GM06990 (cell line): ENCODE measurements at regions not wholly inside any gene's neighbourhood (a gene's known extent, or its start where the extent isn't known, plus 50 kb on each side); places are given as distances from the start of the nearest gene placed in this dataset.
"Not testable (repeated sequence)": the region's sequence is repeated elsewhere in the genome, so short reads cannot be mapped to it uniquely, and the experiment has no call there.

Experiments used
- DNase-seq: peaks from one replicate; pipeline ENCODE4 v3.0.0-alpha.2; 2011; ENCODE audit not compliant: insufficient read length; ENCODE audit errors: extremely low read depth
- H3K27me3 ChIP-seq: replicated peaks from 2 replicates; pipeline ENCODE4 v1.6.0; 2011; ENCODE audit warnings: low read length; ENCODE audit not compliant: control insufficient read depth, insufficient read depth
- H3K36me3 ChIP-seq: 2 replicates; pipeline ENCODE4 v1.5.1; 2011; ENCODE audit warnings: low read length; ENCODE audit not compliant: control insufficient read depth, insufficient read depth
- H3K4me3 ChIP-seq: replicated peaks from 2 replicates; pipeline ENCODE4 v1.5.1; 2011; ENCODE audit warnings: low read depth, mild to moderate bottlenecking, control low read depth, low read length
- CTCF ChIP-seq: IDR thresholded peaks from 2 replicates; pipeline ENCODE4 v1.5.1; 2011; ENCODE audit warnings: low read length, control low read depth, mild to moderate bottlenecking, inconsistent platforms; ENCODE audit not compliant: insufficient read depth, poor library complexity, severe bottlenecking

- no peak for DNase-seq
- H3K4me3 ChIP-seq, result no peak overlapping the region
- no peak for TF ChIP-seq CTCF
- H3K36me3 ChIP-seq, result no peaks in the 10 kb centered on the region
- no peaks in the 10 kb centered on the region for H3K27me3 ChIP-seq
Measured at GRCh38 chr4:162475246-162475645, 311.4 kb upstream of the FSTL5 start.

DNA sequence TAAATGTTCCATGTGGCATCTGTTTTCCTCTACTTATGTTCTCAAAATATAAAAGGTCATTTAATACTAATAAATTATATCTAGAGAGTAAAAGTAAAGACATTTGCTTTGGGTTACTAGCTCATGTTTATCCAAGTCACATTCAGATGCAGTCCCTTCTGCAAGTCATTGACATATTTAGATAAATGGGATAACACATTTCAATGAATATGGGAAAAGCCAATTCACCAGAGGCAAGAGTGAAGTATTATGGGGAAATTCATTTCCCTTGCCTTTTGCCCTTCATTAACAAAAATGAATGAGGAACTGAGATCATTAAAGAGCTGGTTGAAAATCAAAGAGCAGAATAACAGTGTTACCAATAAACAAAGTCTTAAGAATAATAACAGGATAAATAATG is 306.2 kb upstream of the FSTL5 start:
- DNase-seq, result no peak
- no peaks in the 10 kb centered on the region for H3K36me3 ChIP-seq
- no peak for TF ChIP-seq CTCF
- no peaks in the 10 kb centered on the region for H3K27me3 ChIP-seq
- H3K4me3 ChIP-seq, result no peak overlapping the region

DNA sequence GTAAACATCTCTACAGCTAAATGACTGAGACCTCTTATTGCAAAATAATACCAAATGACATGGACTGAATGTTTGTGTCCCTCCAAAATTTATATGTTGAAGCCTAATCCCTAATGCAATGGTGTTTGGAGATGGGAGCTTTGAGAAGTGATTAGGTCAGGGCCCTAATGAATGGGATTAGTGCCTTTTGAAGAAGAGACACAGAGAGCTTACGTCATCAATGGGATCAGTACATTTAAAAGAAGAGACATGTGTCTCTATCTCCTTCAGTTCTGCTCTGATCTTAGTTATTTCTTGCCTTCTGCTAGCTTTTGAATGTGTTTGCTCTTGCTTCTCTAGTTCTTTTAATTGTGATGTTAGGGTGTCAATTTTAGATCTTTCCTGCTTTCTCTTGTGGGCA is 301.6 kb upstream of the FSTL5 start:
- DNase-seq, H3K36me3 ChIP-seq, H3K27me3 ChIP-seq, H3K4me3 ChIP-seq: not testable (repeated sequence)

- no peaks in the 10 kb centered on the region for H3K36me3 ChIP-seq
- no peak overlapping the region for H3K4me3 ChIP-seq
- no peak for TF ChIP-seq CTCF
- no peaks in the 10 kb centered on the region for H3K27me3 ChIP-seq
- DNase-seq, result no peak
Measured at GRCh38 chr4:162461952-162462351, 298.2 kb upstream of the FSTL5 start.

DNA sequence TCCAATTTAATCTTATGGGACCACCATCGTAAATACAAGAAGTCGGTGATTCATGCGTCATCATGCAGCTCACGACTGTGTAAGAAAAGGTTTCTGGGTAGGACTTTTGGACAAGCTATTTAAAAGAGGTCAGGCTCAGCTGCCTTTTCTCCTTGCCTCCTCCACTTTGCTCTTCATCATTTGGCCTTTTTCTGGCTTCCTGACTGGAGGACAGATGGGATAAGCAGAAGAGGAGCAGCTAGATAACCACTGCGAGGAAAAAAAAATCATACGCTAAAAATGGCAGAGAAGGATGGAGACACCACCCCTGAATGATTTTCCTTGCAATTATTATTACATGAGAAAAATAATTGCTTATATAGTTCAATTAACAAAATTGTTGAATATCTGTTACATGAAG is 294.3 kb upstream of the FSTL5 start:
- H3K4me3 ChIP-seq, result no peak overlapping the region
- no peak for DNase-seq
- H3K27me3 ChIP-seq, result no peaks in the 10 kb centered on the region
- no peak for TF ChIP-seq CTCF
- no peaks in the 10 kb centered on the region for H3K36me3 ChIP-seq

GRCh38 chr4:162457071-162457865 is 293.5 kb upstream of the FSTL5 start:
- Histone ChIP-seq H3K4me3 (no peak overlapping the region), H3K36me3 (no peaks in the 10 kb centered on the region), H3K27me3 (no peaks in the 10 kb centered on the region)
- DNase-seq, result no peak
- TF ChIP-seq CTCF, result no peak
